SK-N-MC (cell line): ENCODE measurements at regions not wholly inside any gene's neighbourhood (a gene's known extent, or its start where the extent isn't known, plus 50 kb on each side); places are given as distances from the start of the nearest gene placed in this dataset.

Experiments
- DNase-seq: peaks from one replicate; pipeline ENCODE4 v3.0.0-alpha.2; 2011; ENCODE audit warnings: low read depth, low spot score
- H3K27ac ChIP-seq: fragments of 200-600 bp; sonication (generic); 2 replicates; pipeline ENCODE4 v1.5.1; 2016; ENCODE audit warnings: mixed run types
- H3K36me3 ChIP-seq: fragments of 200-600 bp; sonication (generic); 2 replicates; pipeline ENCODE4 v1.6.1; 2017; ENCODE audit warnings: antibody characterized with exemption, low read length, mixed read lengths; ENCODE audit not compliant: insufficient read depth
- H3K4me3 ChIP-seq: fragments of 200-600 bp; sonication (generic); 2 replicates; pipeline ENCODE4 v1.5.1; 2016
- H3K9ac ChIP-seq: fragments of 200-600 bp; sonication (generic); 2 replicates; pipeline ENCODE4 v1.8.0; 2017; ENCODE audit warnings: mixed run types, mixed read lengths; ENCODE audit not compliant: insufficient read length
- H3K9me3 ChIP-seq: fragments of 200-600 bp; sonication (generic); 2 replicates; pipeline ENCODE4 v1.6.1; 2017; ENCODE audit warnings: low read depth, mild to moderate bottlenecking, antibody characterized with exemption, low read length, moderate library complexity, mixed read lengths
- EZH2 ChIP-seq: fragments of 200-600 bp; sonication (generic); IDR thresholded peaks from one replicate; pipeline ENCODE4 v1.6.1; 2017; ENCODE audit warnings: antibody characterized with exemption
- FOXP2 ChIP-seq: optimal IDR thresholded peaks from 2 replicates; pipeline ENCODE3; 2011; ENCODE audit warnings: mild to moderate bottlenecking, moderate library complexity; ENCODE audit not compliant: insufficient read depth; ENCODE audit errors: extremely low read length, control extremely low read depth
- POLR2AphosphoS5 ChIP-seq: IDR thresholded peaks from 2 replicates; pipeline ENCODE4 v1.6.1; 2012; ENCODE audit warnings: mild to moderate bottlenecking, low read depth, low read length, borderline replicate concordance

DNA sequence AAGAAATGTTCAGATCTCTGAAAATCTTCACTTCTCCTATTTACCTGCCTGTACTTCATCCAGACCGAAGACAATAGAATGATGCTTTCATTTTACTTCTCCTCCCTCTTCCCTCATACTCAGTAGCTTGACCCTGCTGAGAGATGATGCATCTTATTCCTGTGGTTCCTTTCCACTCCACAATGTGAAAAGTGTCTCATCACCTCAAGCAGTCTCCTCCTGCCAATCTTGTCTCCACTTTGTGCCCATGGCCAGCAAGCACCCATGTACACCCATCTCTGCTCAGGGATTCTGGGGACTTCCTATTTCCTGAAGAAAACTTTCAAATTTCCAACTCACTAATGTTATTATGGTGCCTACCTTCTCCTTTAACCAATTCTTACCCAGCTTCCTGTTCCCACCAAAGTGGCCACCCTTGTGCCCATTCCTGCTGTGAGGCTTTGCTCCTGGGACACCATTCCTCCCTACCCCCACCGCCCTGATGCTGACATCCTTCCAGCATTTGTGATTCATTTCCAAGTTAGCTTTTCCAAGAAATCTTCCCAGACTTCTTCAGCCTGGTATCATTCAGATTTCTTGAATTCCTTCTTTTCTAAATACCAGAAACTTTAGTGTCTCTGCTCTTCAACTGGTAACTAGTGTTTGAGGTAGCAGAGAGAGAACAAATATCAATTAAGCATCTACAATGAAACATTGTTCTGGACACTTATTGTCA is 212.5 kb downstream of the POSTN start:
- Histone ChIP-seq H3K27ac (no peak overlapping the region), H3K9me3 (no peaks in the 10 kb centered on the region), H3K36me3 (no peaks in the 10 kb centered on the region), H3K4me3 (no peak overlapping the region), H3K9ac (no peak overlapping the region)
- DNase-seq: no peak
- no peak for TF ChIP-seq FOXP2
- TF ChIP-seq EZH2: no peak
- TF ChIP-seq POLR2AphosphoS5: no peak

DNA sequence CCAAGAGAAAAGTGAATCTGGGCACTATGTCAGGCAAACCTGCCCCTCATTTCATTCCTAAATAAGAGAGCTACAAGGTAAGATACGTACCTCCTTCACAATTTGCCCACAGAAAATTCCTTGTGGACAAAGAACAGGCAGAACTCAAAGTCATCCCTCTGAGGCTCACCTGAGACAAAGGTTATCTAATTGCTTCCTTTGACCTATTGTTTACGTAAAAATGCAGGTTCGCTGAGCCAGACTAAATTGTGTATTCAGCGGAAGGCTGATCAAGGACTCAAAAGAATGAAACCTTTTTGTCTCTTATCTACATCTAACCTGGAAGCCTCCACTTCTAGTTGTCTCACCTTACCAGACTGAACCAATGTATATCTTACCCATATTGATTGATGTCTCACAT is 213.3 kb downstream of the POSTN start:
- Histone ChIP-seq H3K36me3 (no peaks in the 10 kb centered on the region), H3K9me3 (no peaks in the 10 kb centered on the region), H3K9ac (no peak overlapping the region), H3K4me3 (no peak overlapping the region), H3K27ac (no peak overlapping the region)
- no peak for TF ChIP-seq FOXP2
- TF ChIP-seq POLR2AphosphoS5: no peak
- TF ChIP-seq EZH2: no peak
- DNase-seq: no peak

DNA sequence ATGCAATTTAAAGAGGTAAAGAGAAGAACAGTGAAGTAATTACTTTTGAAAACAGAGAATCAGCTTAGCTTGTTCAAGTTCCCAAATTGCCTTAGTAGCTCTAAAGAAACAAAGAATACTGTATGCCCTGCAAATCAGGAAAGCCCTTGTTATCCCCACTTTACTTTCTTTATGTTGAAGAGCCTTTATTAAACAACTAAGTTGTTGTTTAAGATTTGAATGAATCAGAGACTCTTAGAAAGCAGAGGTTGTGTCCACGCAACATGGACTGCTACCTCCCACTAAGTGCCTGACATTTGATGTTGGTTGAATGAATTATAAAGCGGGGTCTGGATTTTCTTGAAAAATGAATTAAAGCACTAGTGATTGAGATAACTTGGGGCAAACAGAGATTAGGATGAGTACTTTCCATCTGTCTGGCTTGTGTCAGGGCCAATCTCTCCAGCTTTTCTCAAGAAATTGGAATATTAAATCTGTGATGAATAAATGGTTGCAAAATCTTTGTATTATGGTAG is 214.7 kb downstream of the POSTN start:
- no peaks in the 10 kb centered on the region for H3K9me3 ChIP-seq
- H3K4me3 ChIP-seq: no peak overlapping the region
- DNase-seq: no peak
- no peaks in the 10 kb centered on the region for H3K36me3 ChIP-seq
- H3K9ac ChIP-seq: no peak overlapping the region
- no peak for TF ChIP-seq EZH2
- TF ChIP-seq FOXP2: no peak
- no peak for TF ChIP-seq POLR2AphosphoS5
- H3K27ac ChIP-seq: no peak overlapping the region

GRCh38 chr13:37383046-37383445 is 215.5 kb downstream of the POSTN start:
- DNase-seq: no peak
- no peak for TF ChIP-seq EZH2
- no peak for TF ChIP-seq POLR2AphosphoS5
- TF ChIP-seq FOXP2: no peak
- Histone ChIP-seq H3K36me3 (no peaks in the 10 kb centered on the region), H3K9me3 (no peaks in the 10 kb centered on the region), H3K27ac (no peak overlapping the region), H3K4me3 (no peak overlapping the region), H3K9ac (no peak overlapping the region)

DNA sequence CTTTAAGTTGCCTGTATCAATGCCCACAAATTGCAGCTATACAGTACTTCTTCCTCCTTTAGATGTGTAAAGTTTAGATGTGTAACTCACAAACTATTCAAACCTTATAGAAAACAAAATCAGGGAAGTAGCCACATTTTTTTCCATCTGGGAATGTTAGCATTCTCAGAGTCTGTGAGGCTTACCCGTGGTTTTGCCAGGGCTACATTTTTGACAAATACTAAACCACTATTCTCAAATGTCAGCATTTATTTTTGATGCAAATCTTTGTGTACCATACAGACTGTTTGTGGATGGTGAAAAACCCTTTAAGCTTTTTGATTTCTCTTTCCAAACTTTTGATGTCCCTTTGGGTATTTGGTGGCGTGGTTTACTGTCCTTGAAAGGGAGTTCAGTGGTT is 216.4 kb downstream of the POSTN start:
- TF ChIP-seq POLR2AphosphoS5: no peak
- TF ChIP-seq FOXP2: no peak
- no peak for TF ChIP-seq EZH2
- DNase-seq: no peak

DNA sequence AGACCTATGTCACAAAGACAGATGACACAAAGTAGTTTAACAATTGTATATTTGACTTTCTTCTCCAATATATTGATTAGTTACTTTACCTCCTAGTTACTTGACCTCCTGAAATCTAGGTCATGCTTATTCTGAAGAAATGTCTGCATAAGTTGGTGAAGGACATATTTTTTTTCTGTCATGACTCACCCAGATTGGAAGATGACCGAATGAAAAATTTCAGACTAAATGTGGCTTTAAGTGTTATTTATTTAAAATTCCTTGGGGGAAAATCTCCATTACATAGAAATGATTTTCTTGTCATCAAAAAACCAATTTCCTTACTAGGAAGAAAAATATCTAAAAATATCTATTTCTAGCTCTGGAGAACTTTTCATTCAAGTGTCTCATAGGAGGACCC is 217.1 kb downstream of the POSTN start:
- H3K36me3 ChIP-seq: no peaks in the 10 kb centered on the region
- no peak overlapping the region for H3K9ac ChIP-seq
- DNase-seq: no peak
- no peak overlapping the region for H3K4me3 ChIP-seq
- no peak for TF ChIP-seq FOXP2
- TF ChIP-seq EZH2: no peak
- TF ChIP-seq POLR2AphosphoS5: no peak
- H3K9me3 ChIP-seq: no peaks in the 10 kb centered on the region
- H3K27ac ChIP-seq: no peak overlapping the region

More for the DNA sequence above, 216.4 kb downstream of the POSTN start:
- no peaks in the 10 kb centered on the region for H3K36me3 ChIP-seq
- H3K27ac ChIP-seq: no peak overlapping the region
- H3K9ac ChIP-seq: no peak overlapping the region
- no peak overlapping the region for H3K4me3 ChIP-seq
- no peaks in the 10 kb centered on the region for H3K9me3 ChIP-seq

GRCh38 chr13:37379841-37380240 is 218.7 kb downstream of the POSTN start:
- Histone ChIP-seq H3K9me3 (no peaks in the 10 kb centered on the region), H3K9ac (no peak overlapping the region), H3K4me3 (no peak overlapping the region), H3K27ac (no peak overlapping the region), H3K36me3 (no peaks in the 10 kb centered on the region)
- no peak for TF ChIP-seq POLR2AphosphoS5
- no peak for DNase-seq

- DNase-seq: no peak
- H3K4me3 ChIP-seq: no peak overlapping the region
- H3K9me3 ChIP-seq: no peaks in the 10 kb centered on the region
- no peaks in the 10 kb centered on the region for H3K36me3 ChIP-seq
- no peak overlapping the region for H3K27ac ChIP-seq
- no peak overlapping the region for H3K9ac ChIP-seq
- TF ChIP-seq FOXP2 (no peak), POLR2AphosphoS5 (no peak), EZH2 (no peak)
These were observed 222.8 kb downstream of the POSTN start for GRCh38 chr13:37375724-37376123.

GRCh38 chr13:37375071-37375470 is 223.5 kb downstream of the POSTN start:
- H3K27ac ChIP-seq: no peak overlapping the region
- no peaks in the 10 kb centered on the region for H3K9me3 ChIP-seq
- no peak for DNase-seq
- no peak overlapping the region for H3K4me3 ChIP-seq
- no peak overlapping the region for H3K9ac ChIP-seq
- H3K36me3 ChIP-seq: no peaks in the 10 kb centered on the region
- TF ChIP-seq POLR2AphosphoS5: no peak
- no peak for TF ChIP-seq FOXP2
- no peak for TF ChIP-seq EZH2
